Large intestine (tissue), 3 donors: ENCODE measurements at regions not wholly inside any gene's neighbourhood (a gene's known extent, or its start where the extent isn't known, plus 50 kb on each side); places are given as distances from the start of the nearest gene placed in this dataset.

Experiments
- DNase-seq, 2 donors: peaks; one replicate each; pipeline versions ENCODE4 v3.0.0 to v3.0.0-alpha.2; 2013
- H3K27ac ChIP-seq: one replicate; pipeline ENCODE4 v1.5.1; 2013; ENCODE audit warnings: low read length
- H3K27me3 ChIP-seq: 2 replicates; pipeline ENCODE4 v1.6.1; 2013; ENCODE audit warnings: low read length; ENCODE audit not compliant: control insufficient read depth, insufficient read depth
- H3K36me3 ChIP-seq: 2 replicates; pipeline ENCODE4 v1.6.1; 2013; ENCODE audit warnings: low read length; ENCODE audit not compliant: control insufficient read depth, insufficient read depth
- H3K4me1 ChIP-seq: one replicate; pipeline ENCODE4 v1.6.1; 2013; ENCODE audit warnings: low read length; ENCODE audit not compliant: control insufficient read depth, insufficient read depth
- H3K4me3 ChIP-seq: one replicate; pipeline ENCODE4 v1.5.1; 2013; ENCODE audit warnings: low read length
- H3K9me3 ChIP-seq: one replicate; pipeline ENCODE4 v1.6.1; 2013; ENCODE audit warnings: mild to moderate bottlenecking, low read depth, low read length, moderate library complexity; ENCODE audit not compliant: control insufficient read depth
- WGBS: methylation state at CpG from one replicate; pipeline ENCODE4 v1.1.5; 2013; ENCODE audit warnings: low lambda C conversion rate; ENCODE audit not compliant: insufficient coverage; 5-methylcytosine and 5-hydroxymethylcytosine counted together

GRCh38 chr20:58139849-58140786 lies 88.3 kb downstream of the ANKRD60 start:
- no peaks in the 10 kb centered on the region for H3K9me3 ChIP-seq
- no CpG with 5 or more reads among the region's 19 CpGs for WGBS
- no peaks in the 10 kb centered on the region for H3K36me3 ChIP-seq
- DNase-seq: no peak
- H3K4me3 ChIP-seq: no peak overlapping the region
- H3K27ac ChIP-seq: no peak overlapping the region
- peaks cover 18% of the 10 kb centered on the region for H3K27me3 ChIP-seq
- H3K4me1 ChIP-seq: peaks cover 3% of the 10 kb centered on the region

- no peak overlapping the region for H3K27ac ChIP-seq
- peaks cover 3% of the 10 kb centered on the region for H3K4me1 ChIP-seq
- no peaks in the 10 kb centered on the region for H3K9me3 ChIP-seq
- peaks cover 26% of the 10 kb centered on the region for H3K27me3 ChIP-seq
- DNase-seq: no peak
- no peak overlapping the region for H3K4me3 ChIP-seq
- 100% methylated on average over 1 of the region's 6 CpGs for WGBS
- H3K36me3 ChIP-seq: no peaks in the 10 kb centered on the region
These were observed 90.1 kb downstream of the ANKRD60 start for GRCh38 chr20:58138395-58138794.

GRCh38 chr20:58137651-58138265 lies 90.7 kb downstream of the ANKRD60 start:
- Histone ChIP-seq H3K4me1 (peaks cover 3% of the 10 kb centered on the region), H3K27me3 (peaks cover 29% of the 10 kb centered on the region), H3K4me3 (no peak overlapping the region), H3K36me3 (no peaks in the 10 kb centered on the region), H3K9me3 (no peaks in the 10 kb centered on the region), H3K27ac (no peak overlapping the region)
- WGBS: no CpG with 5 or more reads among the region's 9 CpGs
- no peak for DNase-seq

GRCh38 chr20:58137236-58137635 lies 91.2 kb downstream of the ANKRD60 start:
- Histone ChIP-seq H3K4me1 (peaks cover 3% of the 10 kb centered on the region), H3K27ac (no peak overlapping the region), H3K9me3 (no peaks in the 10 kb centered on the region), H3K27me3 (peaks cover 32% of the 10 kb centered on the region), H3K36me3 (no peaks in the 10 kb centered on the region), H3K4me3 (no peak overlapping the region)
- DNase-seq: no peak
- WGBS: 89% methylated on average over 3 of the region's 7 CpGs

GRCh38 chr20:58136149-58136484 lies 92.3 kb downstream of the ANKRD60 start:
- Histone ChIP-seq H3K4me3 (no peak overlapping the region), H3K27ac (no peak overlapping the region), H3K9me3 (no peaks in the 10 kb centered on the region), H3K4me1 (peaks cover 3% of the 10 kb centered on the region), H3K36me3 (no peaks in the 10 kb centered on the region), H3K27me3 (peaks cover 36% of the 10 kb centered on the region)
- DNase-seq: no peak
- no CpG with 5 or more reads among the region's 5 CpGs for WGBS

- peaks cover 39% of the 10 kb centered on the region for H3K27me3 ChIP-seq
- no peak overlapping the region for H3K27ac ChIP-seq
- H3K4me3 ChIP-seq: no peak overlapping the region
- peak in 1 of 2 donors; percentile 8 for DNase-seq
- H3K9me3 ChIP-seq: no peaks in the 10 kb centered on the region
- WGBS: no CpG with 5 or more reads among the region's 16 CpGs
- peaks cover 3% of the 10 kb centered on the region for H3K4me1 ChIP-seq
- H3K36me3 ChIP-seq: no peaks in the 10 kb centered on the region
These were observed 92.9 kb downstream of the ANKRD60 start for GRCh38 chr20:58135441-58136148.

- no peaks in the 10 kb centered on the region for H3K36me3 ChIP-seq
- H3K27me3 ChIP-seq: peaks cover 41% of the 10 kb centered on the region
- no peak overlapping the region for H3K27ac ChIP-seq
These were observed 95.2 kb downstream of the ANKRD60 start for GRCh38 chr20:58133020-58133808.

GRCh38 chr20:58131551-58132142 lies 96.8 kb downstream of the ANKRD60 start:
- Histone ChIP-seq H3K9me3 (no peaks in the 10 kb centered on the region), H3K27ac (no peak overlapping the region), H3K4me3 (no peak overlapping the region), H3K4me1 (peaks cover 3% of the 10 kb centered on the region), H3K27me3 (peaks cover 34% of the 10 kb centered on the region), H3K36me3 (no peaks in the 10 kb centered on the region)
- 50% methylated on average over 1 of the region's 8 CpGs for WGBS
- DNase-seq: peak; percentile 9 to 12

More at GRCh38 chr20:58133020-58133808, 95.2 kb downstream of the ANKRD60 start:
- WGBS: 77% methylated on average over 5 of the region's 9 CpGs
- Histone ChIP-seq H3K4me3 (no peak overlapping the region), H3K9me3 (no peaks in the 10 kb centered on the region), H3K4me1 (peaks cover 3% of the 10 kb centered on the region)
- DNase-seq: no peak

GRCh38 chr20:58131151-58131550 lies 97.3 kb downstream of the ANKRD60 start:
- Histone ChIP-seq H3K9me3 (no peaks in the 10 kb centered on the region), H3K27me3 (peaks cover 33% of the 10 kb centered on the region), H3K36me3 (no peaks in the 10 kb centered on the region), H3K4me1 (peaks cover 3% of the 10 kb centered on the region), H3K4me3 (no peak overlapping the region), H3K27ac (no peak overlapping the region)
- 50% methylated on average over 2 of the region's 8 CpGs for WGBS
- DNase-seq: peak in 1 of 2 donors; percentile 4
